ENCODE measurements at regions not wholly inside any gene's neighbourhood (a gene's known extent, or its start where the extent isn't known, plus 50 kb on each side); places are given as distances from the start of the nearest gene placed in this dataset.
A peak's percentile ranks its signal among the peaks of the same experiment; 100 is the strongest.

- no TSS peak for BruUV-seq (replicated peaks)
- Histone ChIP-seq H3K36me3 (ENCODE audit: insufficient read depth, low read length) (no peaks in the 10 kb centered on the region), H2AFZ (ENCODE audit: low read length) (no peak overlapping the region), H4K20me1 (ENCODE audit: insufficient read depth, low read length) (no peaks in the 10 kb centered on the region), H3K27ac (ENCODE audit: low read depth, low read length, poor library complexity, severe bottlenecking) (no peak overlapping the region), H3K4me3 (ENCODE audit: low read depth, low read length, poor library complexity, severe bottlenecking) (no peak overlapping the region), H3K9me2 (ENCODE audit: insufficient read depth, low read length) (no peaks in the 10 kb centered on the region), H3K4me2 (ENCODE audit: low read length) (no peak overlapping the region), H3K4me1 (ENCODE audit: insufficient read depth, low read length, poor library complexity, severe bottlenecking) (no peaks in the 10 kb centered on the region), H3K79me2 (ENCODE audit: insufficient read depth, low read depth, low read length) (no peaks in the 10 kb centered on the region), H3K9me3 (ENCODE audit: low read length) (no peaks in the 10 kb centered on the region)
- TF ChIP-seq EZH2phosphoT487 (IDR thresholded peaks at IDR 0.05; ENCODE audit: borderline replicate concordance, low read depth, low read length) = no peak
- TF ChIP-seq, protein P1, sequence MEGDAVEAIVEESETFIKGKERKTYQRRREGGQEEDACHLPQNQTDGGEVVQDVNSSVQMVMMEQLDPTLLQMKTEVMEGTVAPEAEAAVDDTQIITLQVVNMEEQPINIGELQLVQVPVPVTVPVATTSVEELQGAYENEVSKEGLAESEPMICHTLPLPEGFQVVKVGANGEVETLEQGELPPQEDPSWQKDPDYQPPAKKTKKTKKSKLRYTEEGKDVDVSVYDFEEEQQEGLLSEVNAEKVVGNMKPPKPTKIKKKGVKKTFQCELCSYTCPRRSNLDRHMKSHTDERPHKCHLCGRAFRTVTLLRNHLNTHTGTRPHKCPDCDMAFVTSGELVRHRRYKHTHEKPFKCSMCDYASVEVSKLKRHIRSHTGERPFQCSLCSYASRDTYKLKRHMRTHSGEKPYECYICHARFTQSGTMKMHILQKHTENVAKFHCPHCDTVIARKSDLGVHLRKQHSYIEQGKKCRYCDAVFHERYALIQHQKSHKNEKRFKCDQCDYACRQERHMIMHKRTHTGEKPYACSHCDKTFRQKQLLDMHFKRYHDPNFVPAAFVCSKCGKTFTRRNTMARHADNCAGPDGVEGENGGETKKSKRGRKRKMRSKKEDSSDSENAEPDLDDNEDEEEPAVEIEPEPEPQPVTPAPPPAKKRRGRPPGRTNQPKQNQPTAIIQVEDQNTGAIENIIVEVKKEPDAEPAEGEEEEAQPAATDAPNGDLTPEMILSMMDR (conservative IDR thresholded peaks at IDR 0.05; ENCODE audit: low read length) = no peak
- CTCF ChIA-PET (ENCODE audit: unreplicated experiment) = no interaction called here
- no peak for DNase-seq (ENCODE audit: low spot score)
- intact Hi-C loops (cut with micrococcal nuclease; ENCODE audit: unreplicated experiment) = no loop called here
- POLR2A ChIA-PET = interaction anchor here (0.7 to 1.2 kb wide), 2 partner anchors 16 to 444 kb away, joined by 3 to 4 read pairs; no protein-coding TSS in a partner anchor
Measured at GRCh38 chr12:61991661-61992060, 268.5 kb upstream of the USP15 start.

DNA sequence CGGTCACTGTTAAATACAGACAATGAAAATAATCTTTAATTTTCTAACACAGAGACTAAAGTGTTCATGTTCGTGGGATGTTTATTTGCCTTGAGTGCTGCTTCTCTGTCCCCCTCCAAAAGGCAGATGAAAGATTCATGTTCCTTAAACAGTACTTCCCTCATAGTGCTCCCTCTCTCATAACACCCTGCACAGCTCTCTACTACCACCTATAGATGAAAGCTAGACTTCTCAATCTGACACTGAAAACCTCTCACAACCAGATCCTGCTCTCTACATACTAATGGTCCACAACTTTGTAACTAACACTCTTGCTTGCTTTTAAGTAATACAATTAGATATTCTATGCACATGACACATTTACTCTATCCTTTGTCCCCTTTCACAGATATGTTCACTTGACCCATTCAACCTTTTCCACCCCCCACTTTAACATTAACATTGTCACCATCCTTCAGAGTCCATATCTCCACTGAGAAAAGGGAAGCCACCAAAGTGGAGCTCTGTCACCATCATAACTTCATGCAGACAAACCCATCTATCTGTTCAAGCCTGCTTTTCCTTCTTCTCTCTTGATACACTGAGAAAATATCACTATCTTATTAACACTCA lies 266.4 kb upstream of the USP15 start:
- no peak overlapping the region for H3K27ac ChIP-seq (ENCODE audit: low read depth, low read length, poor library complexity, severe bottlenecking)
- DNase-seq (ENCODE audit: low spot score) = peak; percentile 22
- no peaks in the 10 kb centered on the region for H4K20me1 ChIP-seq (ENCODE audit: insufficient read depth, low read length)
- H3K36me3 ChIP-seq (ENCODE audit: insufficient read depth, low read length) = no peaks in the 10 kb centered on the region
- no peaks in the 10 kb centered on the region for H3K4me1 ChIP-seq (ENCODE audit: insufficient read depth, low read length, poor library complexity, severe bottlenecking)
- ChIA-PET POLR2A (no interaction called here), CTCF (ENCODE audit: unreplicated experiment) (no interaction called here)
- no peak overlapping the region for H3K4me3 ChIP-seq (ENCODE audit: low read depth, low read length, poor library complexity, severe bottlenecking)
- no peak overlapping the region for H3K4me2 ChIP-seq (ENCODE audit: low read length)
- H2AFZ ChIP-seq (ENCODE audit: low read length) = no peak overlapping the region
- H3K9me2 ChIP-seq (ENCODE audit: insufficient read depth, low read length) = no peaks in the 10 kb centered on the region
- TF ChIP-seq, protein P1 (conservative IDR thresholded peaks at IDR 0.05; ENCODE audit: low read length) = peak; percentile 74
- TF ChIP-seq EZH2phosphoT487 (IDR thresholded peaks at IDR 0.05; ENCODE audit: borderline replicate concordance, low read depth, low read length) = no peak
- no peaks in the 10 kb centered on the region for H3K79me2 ChIP-seq (ENCODE audit: insufficient read depth, low read depth, low read length)
- H3K9me3 ChIP-seq (ENCODE audit: low read length) = no peaks in the 10 kb centered on the region
- no TSS peak for BruUV-seq (replicated peaks)
- intact Hi-C loops (cut with micrococcal nuclease; ENCODE audit: unreplicated experiment) = no loop called here

DNA sequence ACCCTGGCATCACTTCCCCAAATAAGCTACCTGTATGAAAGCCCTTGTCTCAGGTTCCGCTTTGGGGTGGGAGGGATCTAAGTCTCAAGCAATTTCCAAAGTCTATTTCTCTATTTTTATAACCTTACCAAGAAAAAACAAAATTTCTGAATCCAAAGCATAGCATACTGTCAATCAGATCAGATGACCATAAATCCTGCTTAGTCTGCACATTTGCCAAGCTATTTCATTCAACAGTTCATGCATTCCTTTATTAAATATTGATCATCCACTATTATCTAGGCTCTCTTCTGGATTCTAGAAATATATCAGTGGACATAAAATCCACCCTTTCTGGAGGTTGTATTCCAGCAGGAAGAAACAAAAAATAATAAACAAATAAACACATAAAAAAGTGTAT lies 263.5 kb upstream of the USP15 start:
- no peaks in the 10 kb centered on the region for H3K36me3 ChIP-seq (ENCODE audit: insufficient read depth, low read length)
- H2AFZ ChIP-seq (ENCODE audit: low read length) = no peak overlapping the region
- intact Hi-C loops (cut with micrococcal nuclease; ENCODE audit: unreplicated experiment) = no loop called here
- H3K4me1 ChIP-seq (ENCODE audit: insufficient read depth, low read length, poor library complexity, severe bottlenecking) = no peaks in the 10 kb centered on the region
- no peak overlapping the region for H3K4me3 ChIP-seq (ENCODE audit: low read depth, low read length, poor library complexity, severe bottlenecking)
- no peaks in the 10 kb centered on the region for H4K20me1 ChIP-seq (ENCODE audit: insufficient read depth, low read length)
- CTCF ChIA-PET (ENCODE audit: unreplicated experiment) = no interaction called here
- no TSS peak for BruUV-seq (replicated peaks)
- no peaks in the 10 kb centered on the region for H3K9me3 ChIP-seq (ENCODE audit: low read length)
- H3K79me2 ChIP-seq (ENCODE audit: insufficient read depth, low read depth, low read length) = no peaks in the 10 kb centered on the region
- no peak overlapping the region for H3K27ac ChIP-seq (ENCODE audit: low read depth, low read length, poor library complexity, severe bottlenecking)
- DNase-seq (ENCODE audit: low spot score) = no peak
- no peak for TF ChIP-seq EZH2phosphoT487 (IDR thresholded peaks at IDR 0.05; ENCODE audit: borderline replicate concordance, low read depth, low read length)
- TF ChIP-seq, protein P1 (conservative IDR thresholded peaks at IDR 0.05; ENCODE audit: low read length) = no peak
- H3K9me2 ChIP-seq (ENCODE audit: insufficient read depth, low read length) = no peaks in the 10 kb centered on the region
- POLR2A ChIA-PET = interaction anchor here (1.0 kb wide), 1 partner anchor 18 kb away, joined by 3 read pairs; no protein-coding TSS in a partner anchor
- no peak overlapping the region for H3K4me2 ChIP-seq (ENCODE audit: low read length)

All from OCI-LY7 (cell line).